ENCODE measurements at regions not wholly inside any gene's neighbourhood (a gene's known extent, or its start where the extent isn't known, plus 50 kb on each side); places are given as distances from the start of the nearest gene placed in this dataset.
"Not testable (repeated sequence)": the region's sequence is repeated elsewhere in the genome, so short reads cannot be mapped to it uniquely, and the experiment has no call there.

DNA sequence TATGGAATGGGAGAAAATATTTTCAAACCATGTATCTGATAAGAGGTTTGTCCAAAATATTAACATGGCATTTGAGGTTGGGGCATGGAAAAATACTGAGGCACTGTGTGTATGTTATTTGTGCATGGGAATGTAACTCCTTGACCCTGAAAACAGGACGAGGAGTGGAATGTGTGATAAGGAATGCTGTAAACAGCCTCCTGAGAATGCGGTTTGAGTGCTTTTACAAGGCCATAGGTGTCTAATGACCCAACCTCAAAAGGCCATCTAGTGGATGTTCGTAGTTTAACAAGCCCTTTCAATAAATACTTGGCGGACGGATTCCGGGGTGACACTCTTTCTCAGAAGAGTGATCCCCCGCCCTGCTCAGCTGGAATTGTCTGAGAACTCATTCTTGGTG is 162.9 kb upstream of the USP9X start:
- Histone ChIP-seq H3K4me3 (ENCODE audit: low read length) (peak overlapping the region; percentile 50), H3K4me2 (ENCODE audit: low read length) (peak overlapping the region; percentile 53), H3K27ac (ENCODE audit: low read length) (no peak overlapping the region), H3K9ac (ENCODE audit: low read length) (no peak overlapping the region), H3K36me3 (replicated peaks; ENCODE audit: low read depth, low read length) (no peaks in the 10 kb centered on the region), H2AFZ (ENCODE audit: low read depth, low read length) (peak overlapping the region; percentile 48; the same call in 1 of the 2 replicates), H3K27me3 (ENCODE audit: low read depth, low read length) (no peaks in the 10 kb centered on the region), H4K20me1 (ENCODE audit: insufficient read depth, low read length) (no peaks in the 10 kb centered on the region), H3K4me1 (ENCODE audit: low read length) (no peaks in the 10 kb centered on the region; the same call in 1 of the 2 replicates), H3K9me3 (ENCODE audit: insufficient read depth, low read length) (peaks cover 5% of the 10 kb centered on the region), H3K79me2 (ENCODE audit: low read length) (no peaks in the 10 kb centered on the region)
- TF ChIP-seq, protein P1, sequence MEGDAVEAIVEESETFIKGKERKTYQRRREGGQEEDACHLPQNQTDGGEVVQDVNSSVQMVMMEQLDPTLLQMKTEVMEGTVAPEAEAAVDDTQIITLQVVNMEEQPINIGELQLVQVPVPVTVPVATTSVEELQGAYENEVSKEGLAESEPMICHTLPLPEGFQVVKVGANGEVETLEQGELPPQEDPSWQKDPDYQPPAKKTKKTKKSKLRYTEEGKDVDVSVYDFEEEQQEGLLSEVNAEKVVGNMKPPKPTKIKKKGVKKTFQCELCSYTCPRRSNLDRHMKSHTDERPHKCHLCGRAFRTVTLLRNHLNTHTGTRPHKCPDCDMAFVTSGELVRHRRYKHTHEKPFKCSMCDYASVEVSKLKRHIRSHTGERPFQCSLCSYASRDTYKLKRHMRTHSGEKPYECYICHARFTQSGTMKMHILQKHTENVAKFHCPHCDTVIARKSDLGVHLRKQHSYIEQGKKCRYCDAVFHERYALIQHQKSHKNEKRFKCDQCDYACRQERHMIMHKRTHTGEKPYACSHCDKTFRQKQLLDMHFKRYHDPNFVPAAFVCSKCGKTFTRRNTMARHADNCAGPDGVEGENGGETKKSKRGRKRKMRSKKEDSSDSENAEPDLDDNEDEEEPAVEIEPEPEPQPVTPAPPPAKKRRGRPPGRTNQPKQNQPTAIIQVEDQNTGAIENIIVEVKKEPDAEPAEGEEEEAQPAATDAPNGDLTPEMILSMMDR (IDR thresholded peaks at IDR 0.05; ENCODE audit: low read depth, low read length), result peak; percentile 40
- no peak for TF ChIP-seq EZH2phosphoT487 (IDR thresholded peaks at IDR 0.05; ENCODE audit: low read depth)

DNA sequence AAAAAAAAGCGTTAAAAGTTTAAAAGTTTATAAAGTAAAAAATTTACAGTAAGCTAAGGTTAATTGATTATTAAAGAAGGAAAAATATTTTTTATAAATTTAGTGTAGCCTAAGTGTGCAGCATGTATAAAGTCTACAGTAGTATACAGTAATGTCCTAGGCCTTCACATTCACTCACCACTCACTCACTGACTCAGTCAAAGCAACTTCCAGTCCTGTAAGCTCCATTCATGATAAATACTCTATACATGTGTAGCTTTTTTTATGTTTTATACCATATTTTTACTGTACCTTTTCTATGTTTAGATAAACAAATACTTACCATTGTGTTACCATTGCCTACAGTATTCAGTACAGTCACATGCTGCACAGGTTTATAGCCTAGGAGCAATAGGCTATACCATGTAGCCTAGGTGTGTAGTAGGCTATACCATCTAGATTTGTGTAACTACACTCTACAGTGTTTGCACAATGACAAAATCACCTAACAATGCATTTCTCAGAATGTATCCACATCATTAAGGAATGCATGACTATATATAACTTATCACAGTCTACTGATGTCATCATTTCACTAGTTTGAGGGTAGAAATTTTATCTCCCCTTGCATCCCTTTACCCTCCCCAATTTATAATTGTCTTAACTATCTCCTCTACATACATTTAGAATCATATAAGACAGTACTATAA is 158.4 kb upstream of the USP9X start:
- H3K36me3 ChIP-seq (replicated peaks; ENCODE audit: low read depth, low read length); H3K9me3 ChIP-seq (ENCODE audit: insufficient read depth, low read length); H4K20me1 ChIP-seq (ENCODE audit: insufficient read depth, low read length); H3K9ac ChIP-seq (ENCODE audit: low read length); H3K4me1 ChIP-seq (ENCODE audit: low read length); H3K4me3 ChIP-seq (ENCODE audit: low read length); H3K4me2 ChIP-seq (ENCODE audit: low read length); H3K79me2 ChIP-seq (ENCODE audit: low read length); H3K27ac ChIP-seq (ENCODE audit: low read length); H3K27me3 ChIP-seq (ENCODE audit: low read depth, low read length); H2AFZ ChIP-seq (ENCODE audit: low read depth, low read length): not testable (repeated sequence)

DNA sequence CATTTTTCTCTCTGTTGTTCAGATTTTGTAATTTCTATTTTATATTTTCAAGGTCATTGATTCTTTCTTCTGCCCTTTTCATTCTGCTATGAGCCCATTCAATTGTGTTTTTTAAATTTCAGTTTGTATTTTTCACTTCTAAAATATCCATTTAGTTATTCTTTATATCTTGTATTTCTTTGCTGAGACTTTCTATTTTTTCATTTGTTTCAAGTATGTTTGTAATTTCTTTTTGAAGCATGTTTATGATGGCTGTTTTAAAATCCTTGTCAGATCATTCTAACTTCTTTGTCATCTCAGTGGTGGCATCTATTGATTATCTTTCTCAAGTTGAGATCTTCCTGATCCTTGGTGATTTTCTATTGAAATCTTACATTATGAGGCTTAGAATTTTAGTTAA is 157.2 kb upstream of the USP9X start:
- H3K9me3 ChIP-seq (ENCODE audit: insufficient read depth, low read length), result peaks cover 9% of the 10 kb centered on the region; the same call in 1 of the 2 replicates
- H4K20me1 ChIP-seq (ENCODE audit: insufficient read depth, low read length), result no peaks in the 10 kb centered on the region
- H3K27ac ChIP-seq (ENCODE audit: low read length), result no peak overlapping the region
- H3K27me3 ChIP-seq (ENCODE audit: low read depth, low read length), result no peaks in the 10 kb centered on the region
- H2AFZ ChIP-seq (ENCODE audit: low read depth, low read length), result no peak overlapping the region
- no peak overlapping the region for H3K4me3 ChIP-seq (ENCODE audit: low read length)
- peaks cover 7% of the 10 kb centered on the region for H3K36me3 ChIP-seq (replicated peaks; ENCODE audit: low read depth, low read length)
- TF ChIP-seq, protein P1 (IDR thresholded peaks at IDR 0.05; ENCODE audit: low read depth, low read length), result no peak
- no peak for TF ChIP-seq EZH2phosphoT487 (IDR thresholded peaks at IDR 0.05; ENCODE audit: low read depth)
- peaks cover 15% of the 10 kb centered on the region for H3K4me1 ChIP-seq (ENCODE audit: low read length)
- H3K9ac ChIP-seq (ENCODE audit: low read length), result no peak overlapping the region
- H3K4me2 ChIP-seq (ENCODE audit: low read length), result no peak overlapping the region
- no peaks in the 10 kb centered on the region for H3K79me2 ChIP-seq (ENCODE audit: low read length)

DNA sequence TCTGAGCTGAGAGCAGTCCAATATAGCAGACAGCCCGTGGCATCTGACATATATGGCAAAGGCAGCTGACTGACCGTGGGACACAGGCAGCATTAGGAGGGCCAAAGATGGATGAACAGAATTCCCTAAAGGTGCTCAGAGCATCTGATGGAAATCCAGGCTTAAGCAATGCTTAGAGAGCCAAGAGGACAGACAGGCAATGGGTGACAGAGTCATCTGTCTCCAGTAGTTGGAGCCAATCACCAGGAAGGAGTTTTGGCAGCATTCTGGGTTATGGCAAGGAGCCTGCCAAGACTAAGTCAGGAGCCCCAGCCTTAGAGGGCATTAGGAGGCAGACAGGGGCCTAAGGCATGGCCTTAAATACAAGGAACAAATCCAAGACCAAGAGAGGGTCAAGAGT is 153.3 kb upstream of the USP9X start:
- H2AFZ ChIP-seq (ENCODE audit: low read depth, low read length), result no peak overlapping the region
- no peak overlapping the region for H3K4me2 ChIP-seq (ENCODE audit: low read length)
- peaks cover 7% of the 10 kb centered on the region for H3K36me3 ChIP-seq (replicated peaks; ENCODE audit: low read depth, low read length)
- H3K9ac ChIP-seq (ENCODE audit: low read length), result no peak overlapping the region
- H3K9me3 ChIP-seq (ENCODE audit: insufficient read depth, low read length), result peaks cover 9% of the 10 kb centered on the region; the same call in 1 of the 2 replicates
- peaks cover 27% of the 10 kb centered on the region for H3K4me1 ChIP-seq (ENCODE audit: low read length)
- TF ChIP-seq EZH2phosphoT487 (IDR thresholded peaks at IDR 0.05; ENCODE audit: low read depth), result no peak
- TF ChIP-seq, protein P1 (IDR thresholded peaks at IDR 0.05; ENCODE audit: low read depth, low read length), result peak; percentile 12; the same call in 1 of the 2 replicates
- 0 out of 2 replicates have a peak overlapping the region, but pooled peaks have one; percentile 69 for H3K27ac ChIP-seq (ENCODE audit: low read length)
- no peak overlapping the region for H3K4me3 ChIP-seq (ENCODE audit: low read length)
- no peaks in the 10 kb centered on the region for H3K79me2 ChIP-seq (ENCODE audit: low read length)
- no peaks in the 10 kb centered on the region for H4K20me1 ChIP-seq (ENCODE audit: insufficient read depth, low read length)
- no peaks in the 10 kb centered on the region for H3K27me3 ChIP-seq (ENCODE audit: low read depth, low read length)
